Tibial nerve (tissue), 4 donors: ENCODE measurements at regions not wholly inside any gene's neighbourhood (a gene's known extent, or its start where the extent isn't known, plus 50 kb on each side); places are given as distances from the start of the nearest gene placed in this dataset.
"Not testable (repeated sequence)": the region's sequence is repeated elsewhere in the genome, so short reads cannot be mapped to it uniquely, and the experiment has no call there.

Experiments used
- DNase-seq, 2 donors: peaks; one replicate each; pipeline ENCODE4 v3.0.0-alpha.2; 2019; ENCODE audit warnings: low spot score in 2 of 2
- H3K27ac ChIP-seq, 4 donors: fragments of 200-600 bp; sonication (generic) in 3 of 4; one replicate each; pipeline ENCODE4 v1.5.1; 2017 to 2019; ENCODE audit warnings: mild to moderate bottlenecking in 1 of 4
- H3K27me3 ChIP-seq, 2 donors: fragments of 200-600 bp; sonication (generic) in 1 of 2; one replicate each; pipeline versions ENCODE4 v1.5.1 to v1.6.0; 2017 to 2019
- H3K36me3 ChIP-seq, 3 donors: fragments of 200-600 bp; sonication (generic); one replicate each; pipeline ENCODE4 v1.5.1; 2018 to 2019
- H3K4me1 ChIP-seq, 4 donors: fragments of 200-600 bp; sonication (generic) in 3 of 4; one replicate each; pipeline ENCODE4 v1.5.1; 2017 to 2019
- H3K4me3 ChIP-seq, 4 donors: fragments of 200-600 bp; sonication (generic) in 3 of 4; one replicate each; pipeline ENCODE4 v1.5.1; 2017 to 2019; ENCODE audit warnings: mild to moderate bottlenecking in 1 of 4, moderate library complexity in 1 of 4
- H3K9me3 ChIP-seq, 4 donors: fragments of 200-600 bp; sonication (generic) in 3 of 4; one replicate each; pipeline ENCODE4 v1.5.1; 2017 to 2019
- EP300 ChIP-seq, 2 donors: sonication (generic); formaldehyde crosslinking; IDR thresholded peaks; one replicate each; pipeline ENCODE4 v1.6.1; 2017; ENCODE audit warnings: antibody characterized with exemption in 2 of 2, mild to moderate bottlenecking in 1 of 2
- POLR2A ChIP-seq, 2 donors: fragments of 450-650 bp; IDR thresholded peaks; one replicate each; pipeline ENCODE4 v1.6.1; 2017; ENCODE audit warnings: antibody characterized with exemption in 2 of 2, mild to moderate bottlenecking in 2 of 2, moderate library complexity in 2 of 2
- whole genome bisulfite sequencing, 2 donors: methylation state at CpG; one replicate each; pipeline ENCODE4 v1.1.5; 2018; 5-methylcytosine and 5-hydroxymethylcytosine counted together
- TF ChIP-seq, protein P1 (sequence below), 5 experiments: fragments of 200-600 bp in 3 of 5; fragments of 450-650 bp in 2 of 5; sonication (generic) in 3 of 5; IDR thresholded peaks; one replicate each; pipeline ENCODE4 v1.5.1; 2016 to 2019; ENCODE audit warnings: antibody characterized with exemption in 5 of 5, mild to moderate bottlenecking in 3 of 5, moderate library complexity in 2 of 5

DNA sequence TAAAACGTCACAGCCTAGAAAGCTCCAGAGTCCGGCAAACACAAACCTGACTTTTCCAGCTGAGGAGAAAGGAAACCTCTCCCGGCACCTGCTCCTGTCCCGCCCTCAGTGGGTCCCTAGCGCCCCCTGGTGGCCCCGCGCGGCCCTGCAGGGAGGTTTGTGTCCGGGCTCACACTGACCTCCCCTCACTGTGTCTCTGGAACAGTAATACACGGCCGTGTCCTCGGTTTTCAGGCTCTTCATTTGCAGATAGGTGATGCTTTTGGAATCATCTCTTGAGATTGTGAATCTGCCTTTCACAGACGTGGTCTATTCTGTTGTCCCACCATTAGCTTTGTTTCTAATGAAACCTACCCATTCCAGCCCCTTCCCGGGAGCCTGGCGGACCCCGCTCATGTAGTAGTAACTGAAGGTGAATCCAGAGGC lies 731.2 kb downstream of the TMEM121 start:
- TF ChIP-seq, protein P1, sequence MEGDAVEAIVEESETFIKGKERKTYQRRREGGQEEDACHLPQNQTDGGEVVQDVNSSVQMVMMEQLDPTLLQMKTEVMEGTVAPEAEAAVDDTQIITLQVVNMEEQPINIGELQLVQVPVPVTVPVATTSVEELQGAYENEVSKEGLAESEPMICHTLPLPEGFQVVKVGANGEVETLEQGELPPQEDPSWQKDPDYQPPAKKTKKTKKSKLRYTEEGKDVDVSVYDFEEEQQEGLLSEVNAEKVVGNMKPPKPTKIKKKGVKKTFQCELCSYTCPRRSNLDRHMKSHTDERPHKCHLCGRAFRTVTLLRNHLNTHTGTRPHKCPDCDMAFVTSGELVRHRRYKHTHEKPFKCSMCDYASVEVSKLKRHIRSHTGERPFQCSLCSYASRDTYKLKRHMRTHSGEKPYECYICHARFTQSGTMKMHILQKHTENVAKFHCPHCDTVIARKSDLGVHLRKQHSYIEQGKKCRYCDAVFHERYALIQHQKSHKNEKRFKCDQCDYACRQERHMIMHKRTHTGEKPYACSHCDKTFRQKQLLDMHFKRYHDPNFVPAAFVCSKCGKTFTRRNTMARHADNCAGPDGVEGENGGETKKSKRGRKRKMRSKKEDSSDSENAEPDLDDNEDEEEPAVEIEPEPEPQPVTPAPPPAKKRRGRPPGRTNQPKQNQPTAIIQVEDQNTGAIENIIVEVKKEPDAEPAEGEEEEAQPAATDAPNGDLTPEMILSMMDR (IDR thresholded peaks at IDR 0.05): peak in 1 of 5 experiments; percentile 47
- WGBS, 2 donors: 48% methylated on average over 16 of the region's 16 CpGs
- H3K4me1 ChIP-seq, H3K9me3 ChIP-seq, H3K4me3 ChIP-seq, H3K36me3 ChIP-seq, H3K27me3 ChIP-seq, H3K27ac ChIP-seq: not testable (repeated sequence)
- peak in 1 of 2 donors; percentile 27 for DNase-seq

DNA sequence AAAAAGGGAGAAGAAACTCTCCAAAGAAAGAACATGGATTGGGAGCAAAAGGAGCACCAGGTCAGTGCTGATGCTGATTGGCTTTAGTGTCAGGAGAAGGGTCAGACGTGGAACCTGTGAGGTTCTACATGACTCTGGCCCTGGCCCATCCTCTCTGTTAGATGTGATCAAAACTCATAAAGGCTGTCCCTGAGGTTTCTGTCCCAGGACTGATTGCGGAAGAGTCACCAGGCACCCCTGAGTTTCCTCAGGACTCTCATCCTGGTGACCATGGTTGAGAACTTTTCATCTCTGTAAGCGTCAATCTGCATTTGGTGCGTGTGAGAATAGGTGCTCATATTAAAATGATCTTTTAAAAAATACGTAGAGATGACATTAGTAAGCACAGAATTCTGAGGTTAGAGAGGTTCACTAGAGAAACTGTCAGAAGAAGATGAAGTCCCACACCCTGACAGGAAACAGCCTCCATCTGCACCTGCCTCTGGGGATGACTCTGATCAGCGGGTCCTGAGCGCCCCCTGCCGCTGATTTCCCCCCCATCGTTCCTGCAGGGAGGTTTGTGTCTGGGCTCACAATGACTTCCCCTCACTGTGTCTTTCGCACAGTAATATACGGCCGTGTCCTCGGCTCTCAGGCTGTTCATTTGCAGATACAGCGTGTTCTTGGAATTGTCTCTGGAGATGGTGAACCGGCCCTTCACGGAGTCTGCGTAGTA lies 741.8 kb downstream of the TMEM121 start:
- Histone ChIP-seq H3K9me3 (no peaks in the 10 kb centered on the region), H3K4me3 (no peak overlapping the region), H3K27ac (no peak overlapping the region), H3K36me3 (no peaks in the 10 kb centered on the region), H3K27me3 (no peaks in the 10 kb centered on the region), H3K4me1 (no peaks in the 10 kb centered on the region)
- WGBS, 2 donors: 46 to 51% methylated on average over 17 of the region's 17 CpGs
- no peak for DNase-seq
- TF ChIP-seq POLR2A (IDR thresholded peaks at IDR 0.05) (no peak), EP300 (IDR thresholded peaks at IDR 0.05) (no peak)
- TF ChIP-seq, protein P1 (IDR thresholded peaks at IDR 0.05): no peak

DNA sequence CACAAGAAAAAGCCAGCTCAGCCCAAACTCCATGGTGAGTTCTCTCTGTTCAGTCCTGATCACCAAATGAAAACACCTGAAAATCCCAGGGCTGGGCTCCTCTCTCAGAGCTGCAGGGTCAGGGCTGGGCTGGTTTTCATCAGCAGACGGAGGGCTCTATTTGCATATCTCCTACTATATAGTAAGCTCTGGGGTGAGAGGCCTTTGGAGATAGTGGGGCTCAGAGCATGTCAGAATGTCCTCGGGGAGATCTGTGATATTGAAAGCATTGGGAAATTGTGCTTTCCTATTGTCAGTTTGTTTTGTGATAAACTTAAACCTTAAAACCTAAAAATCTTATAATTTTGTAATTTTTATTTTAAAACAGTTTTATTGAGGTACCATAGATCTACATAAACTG lies 742.6 kb downstream of the TMEM121 start:
- WGBS, 2 donors: 59 to 60% methylated on average over 2 of the region's 2 CpGs
- Histone ChIP-seq H3K27me3 (no peaks in the 10 kb centered on the region), H3K9me3 (no peaks in the 10 kb centered on the region), H3K4me1 (no peaks in the 10 kb centered on the region), H3K4me3 (no peak overlapping the region), H3K27ac (no peak overlapping the region), H3K36me3 (no peaks in the 10 kb centered on the region)
- DNase-seq: no peak
- TF ChIP-seq POLR2A (IDR thresholded peaks at IDR 0.05): no peak
- TF ChIP-seq, protein P1 (IDR thresholded peaks at IDR 0.05): no peak
- no peak for TF ChIP-seq EP300 (IDR thresholded peaks at IDR 0.05)

DNA sequence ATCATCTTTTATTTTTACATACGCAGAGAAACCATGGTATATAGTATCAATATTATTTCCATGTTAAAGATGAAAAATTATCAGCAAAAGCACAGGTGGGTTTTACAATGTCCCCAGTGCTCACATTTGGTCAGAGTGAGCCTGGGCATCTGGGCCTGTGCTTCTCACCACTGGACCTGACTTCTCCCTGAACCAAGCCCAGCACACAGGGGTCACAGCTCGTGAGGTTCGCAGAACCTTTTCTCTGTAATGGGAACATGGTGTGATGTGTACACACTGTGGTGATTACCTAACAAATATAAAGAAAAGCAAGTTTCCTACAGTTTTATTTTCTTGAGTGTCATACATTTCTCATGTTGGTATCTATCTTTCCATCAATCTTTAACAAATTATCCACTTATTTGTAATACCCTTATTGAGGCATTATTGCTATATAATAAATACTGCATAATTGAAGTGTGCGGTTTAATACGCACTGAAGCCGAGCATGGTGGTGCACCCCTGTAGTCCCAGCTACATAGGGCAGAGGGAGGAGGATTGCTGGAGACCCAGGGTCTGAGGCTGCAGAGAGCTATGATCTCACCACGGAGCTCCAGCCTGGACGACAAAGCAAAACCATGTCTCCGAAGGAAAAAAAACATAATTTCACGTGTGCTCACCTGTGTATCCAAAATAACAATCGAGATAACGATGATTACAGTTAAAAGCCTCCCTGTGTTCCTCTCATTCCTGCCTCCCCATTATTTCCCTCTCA lies 743.2 kb downstream of the TMEM121 start:
- Histone ChIP-seq H3K9me3 (no peaks in the 10 kb centered on the region), H3K4me3 (no peak overlapping the region), H3K36me3 (no peaks in the 10 kb centered on the region), H3K27ac (no peak overlapping the region), H3K4me1 (no peaks in the 10 kb centered on the region), H3K27me3 (no peaks in the 10 kb centered on the region)
- TF ChIP-seq POLR2A (IDR thresholded peaks at IDR 0.05) (no peak), EP300 (IDR thresholded peaks at IDR 0.05) (no peak)
- TF ChIP-seq, protein P1 (IDR thresholded peaks at IDR 0.05): no peak
- DNase-seq: no peak
- WGBS, 2 donors: 68 to 72% methylated on average over 12 of the region's 12 CpGs

DNA sequence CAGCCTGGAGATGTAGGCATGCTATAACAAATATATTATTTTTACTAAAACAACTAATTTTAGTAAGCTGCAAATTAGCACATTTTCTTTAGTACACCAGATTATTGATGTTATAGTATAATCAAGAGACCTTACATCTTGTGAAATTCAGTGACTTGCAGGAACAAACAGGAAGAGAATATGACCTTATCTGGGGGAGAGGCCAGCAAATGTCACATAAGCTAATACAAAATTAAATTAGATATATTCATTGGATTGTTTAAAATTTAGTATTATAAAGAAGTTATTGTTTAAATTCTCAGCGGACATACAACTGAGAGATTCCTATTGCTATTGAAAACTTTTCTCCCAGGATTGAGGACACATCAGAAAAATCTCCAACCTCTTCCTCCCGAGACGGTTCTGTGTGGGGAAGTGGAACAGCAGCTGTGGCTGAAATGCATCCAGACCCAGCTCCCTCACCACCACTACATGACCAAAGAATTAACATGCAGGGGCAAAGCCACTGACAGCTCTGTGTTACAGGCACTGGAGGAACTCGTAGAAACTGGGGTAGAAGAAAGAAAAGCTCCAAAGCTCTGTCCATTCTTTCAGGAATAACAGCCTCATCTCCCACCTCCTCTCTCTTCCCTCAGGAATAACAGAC lies 744.2 kb downstream of the TMEM121 start:
- not testable (repeated sequence) for H3K27me3 ChIP-seq, DNase-seq, H3K4me3 ChIP-seq, H3K4me1 ChIP-seq, H3K36me3 ChIP-seq, H3K27ac ChIP-seq, H3K9me3 ChIP-seq
- WGBS, 2 donors: 26 to 32% methylated on average over 4 of the region's 4 CpGs
